A549 (cell line): ENCODE measurements at regions not wholly inside any gene's neighbourhood (a gene's known extent, or its start where the extent isn't known, plus 50 kb on each side); places are given as distances from the start of the nearest gene placed in this dataset.

Experiments
- ATAC-seq, 2 experiments: fragments of 200-7000 bp in 1 of 2; fragments of >200 bp in 1 of 2; cut with Nextera tagmentation in 1 of 2; cut with Tn5 transposase in 1 of 2; 3 replicates each; pipeline versions ENCODE4 v1.8.0 to v1.9.1; 2018 to 2020; ENCODE audit warnings: mild to moderate bottlenecking in 1 of 2, moderate library complexity in 1 of 2
- CTCF ChIA-PET: fragments of 300-600 bp; sonication (Branson Sonifier 250); formaldehyde crosslinking; extraction: SDS; loops from one replicate; lab custom pipeline; 2021; ENCODE audit warnings: antibody characterized with exemption, inconsistent platforms; lab: Yijun Ruan, JAX
- POLR2A ChIA-PET: fragments of 350-600 bp; formaldehyde crosslinking; extraction: SDS; loops from one replicate; lab custom pipeline; 2021; ENCODE audit warnings: antibody characterized with exemption, inconsistent platforms; lab: Yijun Ruan, JAX
- DNase-seq, 2 experiments: peaks; one replicate each; pipeline versions ENCODE4 v3.0.0 to v3.0.0-alpha.2; 2011 to 2016; ENCODE audit warnings: low read depth in 1 of 2, low spot score in 1 of 2
- FAIRE-seq: peaks from 2 replicates; lab custom pipeline; 2011; peaks lifted over from hg19 to GRCh38; lab: Jason Lieb, UNC
- H3K27ac ChIP-seq, 2 experiments: fragments of >200 bp; sonication (Bioruptor Twin); formaldehyde crosslinking; 3 replicates each; pipeline ENCODE4 v1.5.1; 2016 to 2017
- H3K4me1 ChIP-seq: fragments of >200 bp; sonication (Bioruptor Twin); formaldehyde crosslinking; 3 replicates; pipeline ENCODE4 v1.6.1; 2016
- H3K4me2 ChIP-seq: fragments of >200 bp; sonication (Bioruptor Twin); formaldehyde crosslinking; 3 replicates; pipeline ENCODE4 v1.6.1; 2016
- H3K4me3 ChIP-seq: fragments of >200 bp; sonication (Bioruptor Twin); formaldehyde crosslinking; 3 replicates; pipeline ENCODE4 v1.5.1; 2016
- H3K9me3 ChIP-seq: fragments of >200 bp; sonication (Bioruptor Twin); formaldehyde crosslinking; 3 replicates; pipeline ENCODE4 v1.6.1; 2016
- CHD4 ChIP-seq: fragments of 200-600 bp; sonication (generic); IDR thresholded peaks from 2 replicates; pipeline ENCODE4 v1.6.1; 2016; ENCODE audit warnings: antibody characterized with exemption, mild to moderate bottlenecking, borderline replicate concordance
- EHMT2 ChIP-seq: fragments of 200-600 bp; sonication (generic); IDR thresholded peaks from 2 replicates; pipeline ENCODE4 v1.6.1; 2016; ENCODE audit warnings: antibody characterized with exemption, low read depth, mild to moderate bottlenecking, moderate library complexity
- EP300 ChIP-seq, 2 experiments: fragments of >200 bp; sonication (Bioruptor Twin); formaldehyde crosslinking; IDR thresholded peaks; 2 replicates in 1 of 2; 3 replicates in 1 of 2; pipeline ENCODE4 v1.6.1; 2016 to 2017
- FOSB ChIP-seq: fragments of 250-450 bp; sonication (Bioruptor Pico); IDR thresholded peaks from 2 replicates; pipeline ENCODE4 v1.5.0; 2020; ENCODE audit warnings: mild to moderate bottlenecking, moderate library complexity
- HDAC2 ChIP-seq: fragments of 200-600 bp; sonication (generic); IDR thresholded peaks from 2 replicates; pipeline ENCODE4 v1.6.1; 2016
- KDM1A ChIP-seq: fragments of 200-600 bp; sonication (generic); IDR thresholded peaks from 2 replicates; pipeline ENCODE4 v1.6.1; 2016; ENCODE audit warnings: low read depth, mild to moderate bottlenecking
- KDM5A ChIP-seq: fragments of 200-600 bp; sonication (generic); IDR thresholded peaks from 2 replicates; pipeline ENCODE4 v1.6.1; 2016; ENCODE audit warnings: antibody characterized with exemption, mild to moderate bottlenecking
- NPAS2 ChIP-seq: fragments of 250-450 bp; sonication (Bioruptor Pico); IDR thresholded peaks from 2 replicates; pipeline ENCODE4 v1.8.0; 2022; ENCODE audit warnings: mild to moderate bottlenecking, moderate library complexity, borderline replicate concordance
- NR3C1 ChIP-seq: fragments of >200 bp; sonication (Bioruptor Twin); formaldehyde crosslinking; IDR thresholded peaks from 3 replicates; pipeline ENCODE4 v1.6.1; 2017
- TP53 ChIP-seq: fragments of 250-450 bp; sonication (Bioruptor Pico); IDR thresholded peaks from 2 replicates; pipeline ENCODE4 v1.5.0; 2021; ENCODE audit warnings: mild to moderate bottlenecking, moderate library complexity
- WGBS: methylation state at CpG from one replicate; pipeline ENCODE4 v1.1.6; 2017; ENCODE audit errors: missing lambda C conversion rate; 5-methylcytosine and 5-hydroxymethylcytosine counted together
- TF ChIP-seq, protein P1 (sequence below): fragments of 150-350 bp; IDR thresholded peaks from 2 replicates; pipeline ENCODE4 v1.6.1; 2014; ENCODE audit warnings: low read depth, mild to moderate bottlenecking, low read length
- TF ChIP-seq, protein P2 (sequence below): IDR thresholded peaks from 2 replicates; pipeline ENCODE4 v1.6.1; 2012
- TF ChIP-seq, protein P3 (sequence below): IDR thresholded peaks from 2 replicates; pipeline ENCODE4 v1.6.1; 2012; ENCODE audit warnings: low read depth, borderline replicate concordance

DNA sequence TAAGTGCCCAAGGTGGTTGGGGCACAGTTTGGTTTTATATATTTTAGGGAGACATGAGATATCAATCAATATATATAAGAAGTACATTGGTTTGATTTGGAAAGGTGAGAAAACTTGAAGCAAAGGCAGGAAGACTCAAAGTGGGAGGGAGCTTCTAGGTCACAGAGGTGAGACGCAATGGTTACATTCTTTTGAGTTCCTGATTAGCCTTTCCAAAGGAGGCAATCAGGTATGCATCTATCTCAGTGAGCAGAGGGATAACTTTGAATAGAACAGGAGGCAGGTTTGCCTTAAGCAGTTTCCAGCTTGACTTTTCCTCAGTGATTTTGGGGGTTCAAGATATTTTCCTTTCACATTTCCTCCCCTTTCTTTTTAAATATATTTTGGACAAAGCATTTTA is 58.0 kb upstream of the SLC35F1 start:
- no peak for DNase-seq
- TF ChIP-seq HDAC2 = no peak
- TF ChIP-seq NPAS2 (CRISPR knock-in tag) = no peak
- TF ChIP-seq EHMT2 = no peak
- TF ChIP-seq, protein P1, sequence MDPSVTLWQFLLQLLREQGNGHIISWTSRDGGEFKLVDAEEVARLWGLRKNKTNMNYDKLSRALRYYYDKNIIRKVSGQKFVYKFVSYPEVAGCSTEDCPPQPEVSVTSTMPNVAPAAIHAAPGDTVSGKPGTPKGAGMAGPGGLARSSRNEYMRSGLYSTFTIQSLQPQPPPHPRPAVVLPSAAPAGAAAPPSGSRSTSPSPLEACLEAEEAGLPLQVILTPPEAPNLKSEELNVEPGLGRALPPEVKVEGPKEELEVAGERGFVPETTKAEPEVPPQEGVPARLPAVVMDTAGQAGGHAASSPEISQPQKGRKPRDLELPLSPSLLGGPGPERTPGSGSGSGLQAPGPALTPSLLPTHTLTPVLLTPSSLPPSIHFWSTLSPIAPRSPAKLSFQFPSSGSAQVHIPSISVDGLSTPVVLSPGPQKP = no peak
- no peak for TF ChIP-seq NR3C1
- TF ChIP-seq KDM5A = no peak
- TF ChIP-seq, protein P2, sequence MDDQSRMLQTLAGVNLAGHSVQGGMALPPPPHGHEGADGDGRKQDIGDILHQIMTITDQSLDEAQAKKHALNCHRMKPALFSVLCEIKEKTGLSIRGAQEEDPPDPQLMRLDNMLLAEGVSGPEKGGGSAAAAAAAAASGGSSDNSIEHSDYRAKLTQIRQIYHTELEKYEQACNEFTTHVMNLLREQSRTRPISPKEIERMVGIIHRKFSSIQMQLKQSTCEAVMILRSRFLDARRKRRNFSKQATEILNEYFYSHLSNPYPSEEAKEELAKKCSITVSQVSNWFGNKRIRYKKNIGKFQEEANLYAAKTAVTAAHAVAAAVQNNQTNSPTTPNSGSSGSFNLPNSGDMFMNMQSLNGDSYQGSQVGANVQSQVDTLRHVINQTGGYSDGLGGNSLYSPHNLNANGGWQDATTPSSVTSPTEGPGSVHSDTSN = no peak
- TF ChIP-seq CHD4 = no peak
- TF ChIP-seq, protein P3, sequence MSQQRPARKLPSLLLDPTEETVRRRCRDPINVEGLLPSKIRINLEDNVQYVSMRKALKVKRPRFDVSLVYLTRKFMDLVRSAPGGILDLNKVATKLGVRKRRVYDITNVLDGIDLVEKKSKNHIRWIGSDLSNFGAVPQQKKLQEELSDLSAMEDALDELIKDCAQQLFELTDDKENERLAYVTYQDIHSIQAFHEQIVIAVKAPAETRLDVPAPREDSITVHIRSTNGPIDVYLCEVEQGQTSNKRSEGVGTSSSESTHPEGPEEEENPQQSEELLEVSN = no peak
- TF ChIP-seq TP53 (CRISPR knock-in tag) = no peak
- no peak for TF ChIP-seq EP300 (IDR thresholded peaks at IDR 0.05)
- TF ChIP-seq KDM1A = no peak
- TF ChIP-seq FOSB (CRISPR knock-in tag) = no peak
- TF ChIP-seq, all 56 proteins: peak for 0
- POLR2A ChIA-PET = no interaction called here
- Histone ChIP-seq H3K4me3 (no peak overlapping the region), H3K4me2 (no peak overlapping the region), H3K27ac (no peak overlapping the region), H3K4me1 (no peaks in the 10 kb centered on the region), H3K9me3 (no peaks in the 10 kb centered on the region)
- WGBS = 0% methylated on average over 1 of the region's 1 CpG
- ATAC-seq (no peak), FAIRE-seq (no peak)
- CTCF ChIA-PET = interaction anchor here (1.0 kb wide), 1 partner anchor 9 kb away, joined by 3 read pairs; no protein-coding TSS in a partner anchor
